NOMO-1 treated with dmso at 0.1 percent for 144 hours (cell line): ENCODE measurements at regions not wholly inside any gene's neighbourhood (a gene's known extent, or its start where the extent isn't known, plus 50 kb on each side); places are given as distances from the start of the nearest gene placed in this dataset.

Experiments
- DNase-seq: peaks from one replicate; lab custom pipeline; 2025; ENCODE audit not compliant: unreplicated experiment; lab: John Stamatoyannopoulos, UW

DNA sequence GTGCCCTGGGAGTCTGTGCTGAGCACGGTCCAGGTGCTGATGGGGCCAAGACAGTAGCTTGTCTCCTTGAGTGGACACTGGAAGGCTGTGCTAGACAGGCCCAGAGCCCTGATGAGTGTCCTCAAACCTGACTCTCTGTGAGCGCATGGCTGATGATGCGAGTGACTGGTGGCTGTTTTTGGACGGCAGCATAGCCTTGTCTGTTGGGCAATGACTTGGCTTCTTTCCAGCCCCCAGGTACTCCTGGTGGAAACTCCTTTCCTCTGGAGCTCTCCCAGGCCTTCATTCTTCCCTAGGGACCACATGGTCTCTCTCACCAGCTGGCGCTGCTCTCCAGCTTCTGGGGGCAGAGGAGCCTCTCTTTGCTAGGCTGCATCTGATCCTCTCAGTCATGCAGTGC, 207.6 kb upstream of the SMIM21 start:
- no peak for DNase-seq

DNA sequence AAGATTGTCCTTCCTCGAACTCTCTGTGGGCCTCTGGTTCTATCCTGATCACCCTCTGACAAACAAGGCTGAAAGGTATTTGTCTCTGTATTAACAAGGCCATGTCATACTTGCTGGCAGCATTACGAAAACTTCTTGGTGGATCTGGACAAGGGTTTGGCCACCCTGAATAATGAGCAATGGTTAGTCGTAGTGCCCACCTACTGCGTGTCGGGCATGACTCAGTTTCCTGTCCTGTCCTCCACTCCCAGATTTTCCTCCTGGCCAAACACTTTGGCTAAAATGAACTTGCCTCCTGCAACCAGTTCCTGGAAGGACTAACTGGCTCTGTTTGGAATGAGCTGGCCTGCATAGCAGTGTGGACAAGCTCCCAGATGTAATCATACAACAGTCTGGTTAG, 198.5 kb upstream of the SMIM21 start:
- DNase-seq: no peak

DNA sequence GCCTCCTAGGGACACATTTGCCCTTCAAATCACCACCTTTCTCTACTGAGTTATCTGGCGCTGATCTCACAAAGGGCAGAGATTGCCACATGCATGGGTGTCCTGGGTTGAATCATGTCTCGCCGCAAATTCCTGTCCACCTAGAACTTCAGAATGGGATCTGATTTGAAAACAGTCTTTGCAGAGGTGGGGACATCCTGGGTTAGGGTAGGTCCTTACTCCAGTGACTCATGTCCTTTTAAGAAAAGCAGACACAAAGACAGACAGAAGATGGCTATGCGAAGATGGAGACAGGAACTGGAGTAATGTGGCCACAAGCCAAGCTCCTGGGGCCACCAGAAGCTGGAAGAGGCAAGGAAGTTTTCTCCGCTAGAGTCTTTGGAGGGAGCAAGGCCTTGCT, 197.4 kb upstream of the SMIM21 start:
- no peak for DNase-seq

DNA sequence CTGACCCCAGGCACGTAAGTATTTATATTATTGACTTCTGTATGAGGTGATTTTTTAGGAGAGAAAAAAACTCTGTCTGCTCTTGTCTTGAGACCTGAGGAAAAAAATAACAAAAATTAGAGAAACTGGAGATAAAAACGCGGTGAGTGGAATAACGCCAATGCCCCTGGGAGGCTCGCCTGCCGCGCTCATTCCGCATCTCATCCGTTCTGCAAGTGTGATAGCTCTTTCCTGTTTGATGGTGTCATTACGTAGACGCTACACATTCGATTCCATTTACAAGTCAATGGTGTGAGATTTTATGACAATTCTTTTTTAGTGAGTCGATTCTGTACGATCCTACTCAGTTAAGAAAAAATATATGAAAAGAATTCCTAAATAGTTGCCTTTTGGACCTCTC, 194.3 kb upstream of the SMIM21 start:
- no peak for DNase-seq

DNA sequence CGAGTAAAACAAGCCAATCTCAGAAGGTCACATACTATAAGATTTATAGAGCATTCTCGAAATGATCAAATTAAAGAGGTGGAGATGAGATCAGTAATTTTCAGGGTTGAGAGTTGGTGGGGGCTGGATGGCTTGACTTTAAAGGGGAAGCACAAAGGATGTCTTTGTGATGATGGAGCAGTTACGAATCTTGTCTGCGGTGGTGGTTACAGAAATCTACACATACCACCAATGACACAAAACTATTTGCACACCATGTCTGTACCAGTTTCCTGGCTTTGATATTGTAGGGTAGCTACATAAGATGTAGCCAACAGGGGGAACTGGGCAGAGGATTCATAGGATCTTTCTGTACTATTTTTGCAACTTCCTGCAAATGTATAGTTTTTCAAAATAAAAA, 190.6 kb upstream of the SMIM21 start:
- DNase-seq: no peak

DNA sequence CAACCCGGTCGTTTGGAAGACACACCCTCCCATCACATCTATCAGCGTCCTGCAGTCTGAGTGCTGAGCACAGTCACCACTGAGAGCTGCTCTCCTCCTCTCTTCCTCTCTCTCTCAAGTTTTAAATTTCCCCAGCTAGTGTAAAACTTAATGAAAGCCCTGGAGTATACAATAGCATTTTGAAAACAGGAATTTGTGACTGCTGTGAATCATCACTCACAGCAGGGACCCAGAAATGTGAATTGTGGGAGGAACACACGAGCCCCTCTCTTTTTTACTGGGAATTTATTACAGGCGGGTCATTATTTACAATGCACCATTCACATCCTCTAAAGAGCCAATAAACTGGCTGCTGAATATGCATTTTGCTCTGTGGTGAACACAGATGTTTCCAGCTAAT, 185.0 kb upstream of the SMIM21 start:
- no peak for DNase-seq

DNA sequence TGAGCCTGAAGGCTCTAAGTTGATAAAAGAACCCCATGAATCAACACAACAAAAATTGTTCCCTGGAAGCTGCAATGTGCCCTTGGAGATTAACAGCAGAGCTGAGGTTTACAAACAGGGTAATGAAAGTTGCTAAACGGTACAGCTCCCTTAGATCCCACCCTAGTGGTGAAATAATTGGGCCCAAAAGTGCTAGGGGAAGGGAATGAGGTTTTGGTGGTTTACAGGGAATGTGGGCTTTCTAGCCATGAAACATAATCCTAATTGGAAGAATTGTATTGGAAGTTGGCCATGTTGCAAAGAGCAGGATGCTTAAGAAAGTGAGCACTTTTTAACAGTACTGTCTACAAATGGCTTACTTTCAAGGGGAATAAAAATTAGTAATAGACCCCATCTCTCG, 180.2 kb upstream of the SMIM21 start:
- no peak for DNase-seq

DNA sequence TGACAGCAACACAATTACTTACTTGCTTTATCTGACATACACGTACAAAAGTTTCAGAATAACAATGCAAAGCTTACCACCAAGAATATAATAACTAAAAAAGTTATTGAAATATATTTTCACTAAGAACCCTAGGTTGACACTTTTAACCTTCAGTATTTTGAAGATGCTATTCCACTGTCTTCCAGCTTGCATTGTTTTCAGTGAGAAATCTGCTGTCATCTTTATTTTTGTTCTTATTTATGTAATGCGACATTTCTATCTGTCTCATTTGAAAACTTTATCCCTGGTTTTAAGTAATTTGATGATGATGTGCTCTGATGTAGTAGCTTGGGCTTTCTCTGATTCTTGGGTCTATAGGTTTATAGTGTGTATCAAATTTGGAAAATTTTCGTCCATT, 165.0 kb upstream of the SMIM21 start:
- DNase-seq: no peak

DNA sequence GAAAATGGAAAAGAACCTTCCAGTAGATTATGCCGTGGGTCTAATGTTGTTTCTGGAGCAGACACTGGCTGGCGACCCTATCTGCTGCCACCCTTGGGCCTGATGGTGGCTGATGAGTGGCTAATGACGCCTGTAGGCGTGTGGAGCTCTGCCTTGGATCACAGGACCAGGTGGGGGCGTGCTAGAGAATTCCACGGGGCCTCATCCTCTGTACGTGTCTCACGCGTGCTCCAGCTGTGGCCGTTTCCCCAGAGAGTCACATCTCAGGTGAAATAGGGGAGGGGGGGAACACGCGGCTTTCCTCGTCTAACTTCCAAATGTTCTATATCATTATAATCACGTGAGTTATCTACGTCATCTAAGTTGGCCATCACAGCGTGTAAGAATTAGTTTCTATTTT, 160.9 kb upstream of the SMIM21 start:
- DNase-seq: no peak

DNA sequence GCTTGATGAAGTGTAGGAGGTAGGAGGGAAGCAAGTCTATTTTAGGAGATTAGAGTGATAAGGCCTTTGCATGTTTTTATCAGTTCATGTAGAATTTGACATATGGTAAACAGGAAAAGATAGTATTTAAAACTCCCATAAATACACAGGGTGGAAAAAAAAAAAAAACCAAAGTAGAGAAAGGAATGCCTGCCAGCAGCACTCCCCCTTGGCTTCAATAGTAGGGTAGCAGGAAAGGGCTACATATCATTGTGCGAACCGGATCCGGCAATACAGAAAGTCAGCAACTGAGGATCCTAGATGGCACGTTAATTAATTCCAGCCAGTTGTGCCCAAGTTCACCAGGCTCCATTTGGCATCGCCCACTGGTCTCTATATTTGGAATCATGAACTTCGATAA, 159.6 kb upstream of the SMIM21 start:
- no peak for DNase-seq

DNA sequence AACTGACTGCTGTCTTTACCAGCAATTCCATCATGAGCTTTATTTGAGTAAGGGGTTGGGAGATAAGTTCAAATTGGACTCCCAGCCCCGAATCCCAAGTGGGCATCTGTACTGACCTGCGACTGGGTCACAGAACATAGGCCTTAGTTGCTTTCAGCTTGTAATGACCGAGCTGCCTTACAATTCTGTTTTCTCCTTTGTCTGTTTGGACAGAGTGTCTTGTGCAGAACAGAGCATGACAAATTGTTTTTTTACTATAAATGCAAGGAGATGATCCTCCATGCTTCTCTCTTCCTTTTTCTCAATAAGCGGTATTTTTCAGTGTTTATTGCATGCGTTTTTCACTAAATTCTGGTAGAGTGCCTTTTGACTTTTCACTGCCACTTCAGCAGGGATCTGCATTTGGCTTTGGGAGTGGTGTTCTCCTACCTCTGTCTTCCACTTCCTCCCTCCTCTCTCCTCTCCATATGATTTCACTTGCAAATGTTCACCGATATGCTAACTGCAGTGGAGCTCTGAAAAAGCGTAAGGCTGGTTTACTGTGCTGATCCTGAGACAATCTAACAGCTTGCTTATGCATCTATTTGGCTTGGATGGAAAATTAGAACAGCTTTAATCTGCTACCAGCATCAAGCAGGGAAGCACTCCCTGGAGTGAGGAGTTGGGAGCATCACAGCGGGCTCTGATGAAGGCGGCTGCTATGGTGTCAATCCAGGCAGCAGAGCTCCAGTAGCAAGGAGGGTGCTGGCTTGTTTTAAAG, 158.8 kb upstream of the SMIM21 start:
- no peak for DNase-seq

DNA sequence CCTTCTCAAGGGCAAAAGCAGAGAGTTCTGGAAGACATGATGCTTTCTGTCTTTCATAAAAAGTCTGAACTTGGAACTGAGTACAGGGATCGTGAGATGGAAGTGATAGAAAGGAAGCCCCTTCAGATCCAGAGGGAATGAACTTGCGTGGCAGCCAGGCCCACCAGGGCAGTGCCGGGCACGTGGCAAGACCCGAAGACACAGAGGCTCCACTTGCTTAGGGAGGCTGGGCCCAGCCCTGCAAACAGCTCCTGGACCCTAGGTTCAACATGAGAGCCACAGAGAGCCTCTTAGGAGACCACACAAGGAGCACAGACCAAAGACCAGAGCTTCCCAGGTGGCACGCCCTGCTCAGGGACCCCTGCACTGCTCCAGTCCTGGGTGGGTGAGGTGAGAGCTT, 155.4 kb upstream of the SMIM21 start:
- no peak for DNase-seq

DNA sequence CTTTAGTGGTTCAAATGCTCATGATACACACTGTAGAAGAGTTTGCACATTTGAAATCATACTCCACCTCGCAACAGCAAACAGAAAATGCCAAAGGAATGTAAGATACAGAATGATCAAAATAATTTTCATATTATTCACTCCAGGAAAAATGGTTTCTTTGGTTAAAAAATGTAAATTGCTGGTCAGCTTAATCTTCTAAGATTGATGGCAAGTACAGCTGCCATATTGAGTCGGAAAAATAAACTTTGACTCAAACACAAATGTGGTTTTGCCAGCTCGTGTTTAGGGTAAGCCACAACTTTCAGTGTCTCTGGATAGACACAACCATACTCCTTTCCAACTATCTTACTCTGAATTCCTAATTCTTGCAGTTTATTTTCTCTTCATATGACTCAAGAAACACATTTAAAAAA, 154.9 kb upstream of the SMIM21 start:
- DNase-seq: no peak

DNA sequence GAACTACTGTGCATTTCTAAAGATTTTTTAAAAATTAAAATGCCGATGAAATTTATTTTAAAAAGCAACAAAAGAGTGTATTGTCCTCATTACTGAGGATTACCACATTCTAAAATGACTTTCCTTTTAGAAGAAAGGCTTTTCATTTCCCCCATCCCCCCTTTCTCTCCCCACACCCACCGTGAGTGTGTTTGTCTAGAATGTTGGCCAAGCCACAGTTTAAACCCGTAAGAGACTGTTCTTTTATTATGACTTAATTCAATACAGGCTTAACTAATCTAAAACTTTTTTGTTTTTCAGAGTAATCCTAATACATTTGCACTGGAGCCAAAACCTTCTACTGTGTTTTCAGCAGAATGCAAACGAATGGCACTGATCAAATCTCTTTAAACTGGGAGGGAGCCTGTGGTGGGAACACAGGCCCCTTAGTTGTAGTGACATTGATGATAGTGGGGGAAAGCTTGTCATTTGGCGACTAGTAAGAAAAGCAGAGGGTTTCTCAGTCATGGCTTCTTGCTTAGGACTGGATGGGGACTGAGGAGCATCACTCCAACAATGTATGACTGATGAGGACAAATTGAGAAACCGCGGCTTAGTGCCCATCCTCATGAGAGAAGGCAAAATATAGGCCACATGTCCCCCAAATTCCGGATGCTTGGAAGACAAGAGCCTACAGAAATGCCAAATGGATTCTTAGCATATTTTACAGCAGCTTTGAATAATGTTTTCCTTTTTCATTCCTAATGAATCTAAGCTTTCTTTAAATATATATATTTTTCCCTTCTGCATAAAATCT, 154.0 kb upstream of the SMIM21 start:
- DNase-seq: no peak

DNA sequence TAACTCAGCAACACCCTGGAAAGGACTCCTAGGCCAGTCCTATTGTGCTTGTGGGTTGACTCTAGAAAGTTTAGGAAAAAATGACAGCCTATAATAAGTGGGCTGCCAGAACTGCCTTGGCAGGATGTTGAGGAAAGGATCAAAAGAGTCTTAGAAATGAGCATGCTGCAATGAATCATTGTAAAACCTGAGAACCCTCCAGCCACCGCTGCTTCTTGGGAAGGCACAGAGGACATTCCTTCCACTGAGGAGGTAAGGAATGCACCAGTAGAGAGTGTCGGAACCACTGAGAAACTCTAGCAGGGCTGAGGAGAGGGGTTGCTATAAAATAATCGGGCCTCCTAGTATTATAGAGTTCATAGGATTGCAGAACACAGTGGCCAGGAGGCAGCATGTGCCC, 146.7 kb upstream of the SMIM21 start:
- DNase-seq: no peak

DNA sequence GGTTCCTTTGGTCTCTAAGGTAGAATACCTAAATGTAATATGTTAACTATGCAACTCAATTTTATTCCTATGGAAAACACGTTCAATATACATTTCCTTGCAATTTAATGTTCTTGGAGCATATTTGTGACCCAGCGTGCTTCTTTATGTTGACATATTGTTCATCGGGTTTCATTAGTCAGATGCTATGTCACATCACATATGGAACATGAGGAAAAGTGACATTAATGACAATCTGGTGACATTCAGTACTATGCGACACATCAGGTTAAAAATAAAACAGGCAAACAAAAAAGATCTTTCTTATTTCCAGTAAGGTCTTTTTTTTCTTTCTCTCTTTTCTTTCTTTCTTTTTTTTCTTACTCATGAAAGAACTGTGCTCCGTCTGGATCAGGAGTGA, 135.6 kb upstream of the SMIM21 start:
- DNase-seq: no peak

DNA sequence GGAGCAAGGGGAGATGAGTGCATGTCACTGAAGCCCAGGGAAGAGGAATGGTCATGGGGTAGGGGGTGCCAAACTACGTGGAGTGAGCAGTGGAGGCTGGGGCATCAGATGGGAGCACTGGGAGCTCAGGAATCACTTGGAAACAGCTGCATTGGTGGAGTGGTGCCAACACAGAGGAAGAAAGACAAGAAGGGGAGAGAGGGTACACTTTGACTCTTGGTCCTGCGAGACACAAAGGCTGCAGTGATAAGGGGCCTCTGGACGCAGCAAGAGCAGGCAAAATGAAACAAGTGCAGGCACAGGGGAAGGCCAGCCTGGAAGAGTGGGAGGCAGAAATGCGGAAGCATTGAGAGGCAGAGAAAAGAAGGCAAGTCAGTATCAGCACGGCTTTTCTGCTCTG, 134.7 kb upstream of the SMIM21 start:
- DNase-seq: no peak

DNA sequence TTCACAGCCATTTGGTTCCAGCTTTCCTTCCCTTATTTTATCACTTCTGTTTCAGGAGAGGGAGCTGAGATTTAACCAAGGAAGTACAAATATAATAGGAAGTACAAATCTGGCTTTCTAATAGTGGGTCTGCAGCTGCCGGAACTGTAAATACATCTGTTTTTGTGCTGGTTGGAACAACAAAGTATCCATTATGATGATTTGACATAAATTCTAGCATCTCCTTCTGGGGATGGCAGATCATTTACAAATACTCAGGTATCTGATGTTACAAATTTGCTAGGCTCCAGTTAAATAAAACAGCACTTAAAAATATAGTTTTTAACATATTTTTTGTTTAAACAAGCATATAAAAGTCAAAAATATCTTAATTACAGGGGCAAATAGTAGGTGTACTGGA, 131.3 kb upstream of the SMIM21 start:
- no peak for DNase-seq

DNA sequence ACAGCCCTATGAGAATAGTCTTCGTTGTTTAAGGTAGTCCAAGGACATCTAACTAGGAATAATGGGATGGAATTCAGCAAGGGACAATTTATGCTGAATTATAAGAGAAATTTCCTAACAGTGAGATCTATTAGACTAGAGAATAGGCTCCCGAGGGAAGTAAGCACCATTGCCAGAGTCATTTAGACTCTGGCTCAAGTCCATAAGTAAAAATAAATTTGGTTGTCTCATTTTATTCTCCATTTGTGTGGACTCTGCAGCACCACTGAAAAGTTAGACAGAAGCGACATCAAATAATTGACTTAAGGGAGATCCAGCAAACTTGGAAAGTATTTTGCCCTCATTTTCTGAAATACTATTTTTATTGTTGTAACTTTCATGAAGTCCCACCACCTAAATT, 129.3 kb upstream of the SMIM21 start:
- no peak for DNase-seq

DNA sequence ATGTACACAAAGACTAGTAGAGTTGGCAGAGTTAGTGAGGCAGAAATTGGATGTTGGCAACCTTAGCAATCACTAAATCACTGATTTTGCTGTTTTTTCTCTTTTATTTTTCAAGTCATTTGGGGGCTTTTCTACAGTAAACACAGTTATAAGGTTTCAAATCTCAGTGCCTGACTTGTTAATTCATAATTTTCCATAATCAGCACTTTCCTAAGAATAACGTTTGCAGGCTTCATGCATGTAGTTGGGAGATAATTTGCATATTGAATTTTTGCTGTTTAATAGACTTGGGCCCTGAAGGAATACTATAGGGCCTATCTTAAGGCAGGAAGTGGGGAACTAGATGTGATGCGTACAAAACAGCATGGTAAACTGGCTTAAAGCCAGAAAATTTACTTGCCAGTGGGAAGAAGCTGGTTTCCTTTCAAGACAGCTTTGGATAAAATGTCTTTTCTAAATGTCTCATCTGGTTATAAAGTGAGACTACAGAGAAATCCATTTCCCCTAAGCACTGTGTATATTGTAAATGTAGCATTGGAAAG, 127.2 kb upstream of the SMIM21 start:
- DNase-seq: no peak

DNA sequence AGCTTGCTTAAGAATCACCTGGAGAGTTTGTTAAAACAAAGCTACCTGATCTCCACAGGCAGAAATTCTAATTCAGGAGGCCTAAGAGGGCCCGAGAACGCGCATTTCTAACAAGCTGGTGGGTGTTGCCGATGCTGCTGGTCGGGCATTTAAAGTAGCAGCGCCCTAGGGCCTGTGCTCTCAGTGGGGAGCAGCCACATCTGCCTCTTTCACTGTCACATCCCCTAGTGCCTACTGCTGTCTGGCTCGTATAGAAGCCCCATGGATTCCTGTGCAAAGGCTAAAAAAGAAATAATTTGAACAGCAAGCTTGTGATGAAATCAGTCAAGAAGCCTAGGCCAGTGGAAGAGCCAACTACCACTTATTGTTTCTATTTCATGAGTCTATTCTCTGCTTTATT, 126.7 kb upstream of the SMIM21 start:
- no peak for DNase-seq

DNA sequence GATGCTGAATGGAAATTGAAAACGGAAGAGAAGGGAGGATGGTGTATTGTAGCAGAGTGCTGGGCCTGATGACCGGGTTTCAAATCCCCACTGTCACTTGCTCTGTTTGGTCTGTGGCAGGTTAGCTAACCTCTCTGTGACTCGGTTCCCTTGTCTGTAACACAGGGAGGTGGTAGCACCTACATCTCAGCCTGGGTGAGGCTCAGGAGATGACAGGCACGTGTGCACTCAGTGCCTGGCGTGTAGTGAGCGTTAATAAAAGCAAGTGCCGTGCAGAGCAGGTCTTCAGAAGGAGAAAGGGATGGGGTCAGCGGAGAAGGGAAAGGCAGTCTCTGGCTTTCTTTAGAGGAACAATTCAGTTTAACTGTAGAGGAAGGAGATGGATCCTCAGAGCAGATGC, 125.5 kb upstream of the SMIM21 start:
- DNase-seq: no peak
